Pancreas (tissue), 10 donors: ENCODE measurements at regions not wholly inside any gene's neighbourhood (a gene's known extent, or its start where the extent isn't known, plus 50 kb on each side); places are given as distances from the start of the nearest gene placed in this dataset.

Experiments used
- ATAC-seq, 4 donors: fragments of 200-7000 bp; cut with Tn5 transposase; one replicate each; pipeline versions ENCODE4 v1.8.0 to v1.9.1; 2020; ENCODE audit warnings: mild to moderate bottlenecking in 4 of 4, moderate library complexity in 4 of 4
- DNase-seq, 6 donors: peaks; one replicate each; pipeline ENCODE4 v3.0.0-alpha.2; 2020
- FAIRE-seq: peaks from 2 replicates; lab custom pipeline; 2012; peaks lifted over from hg19 to GRCh38; lab: Jason Lieb, UNC
- H3K27ac ChIP-seq, 4 donors: fragments of 200-600 bp; sonication (generic); 1 replicate in 3 of 4; 2 replicates in 1 of 4; pipeline versions ENCODE4 v1.5.0 to v1.8.0; 2020
- H3K27me3 ChIP-seq, 4 donors: fragments of 200-600 bp; one replicate each; pipeline ENCODE4 v1.8.0; 2021
- H3K36me3 ChIP-seq, 3 donors: fragments of 200-600 bp; sonication (generic) in 1 of 3; one replicate each; pipeline versions ENCODE4 v1.5.0 to v1.8.0; 2020 to 2021
- H3K4me1 ChIP-seq, 3 donors: fragments of 200-600 bp; one replicate each; pipeline ENCODE4 v1.8.0; 2021
- H3K4me3 ChIP-seq, 4 donors: fragments of 200-600 bp; sonication (generic) in 2 of 4; one replicate each; pipeline versions ENCODE4 v1.5.0 to v1.8.0; 2020 to 2021
- H3K9me3 ChIP-seq, 4 donors: fragments of 200-600 bp; one replicate each; pipeline ENCODE4 v1.8.0; 2021
- CTCF ChIP-seq, 4 donors: fragments of 200-600 bp; sonication (generic) in 3 of 4; IDR thresholded peaks; one replicate each; pipeline versions ENCODE4 v1.5.0 to v1.8.0; 2021; ENCODE audit warnings: antibody characterized with exemption in 4 of 4
- WGBS, 2 donors: extraction: QIAGEN DNeasy Blood & Tissue Kit; methylation state at CpG; one replicate each; pipeline ENCODE4 v1.1.7; 2013; 5-methylcytosine and 5-hydroxymethylcytosine counted together
- intact Hi-C, 3 donors: fragments of 100-400 bp; cut with DNase I; formaldehyde crosslinking; loops; one replicate each; pipeline versions ENCODE4 v1.11.1 to v1.14.2; 2022
- donor health status: healthy with polysubstance abuse.
- donor health status: DM: no; HTN: no; CAD: no; lungs with moderate emphysema.
- donor health status: DM: no; HTN: no; CAD: no.
- donor health status: control.
- donor health status: control.
- donor health status: Bipolar disorder and iron deficiency.
- donor health status: DM: yes; HTN: yes; CAD: no.
- donor health status: DM: no; HTN: no; CAD: no.
- donor health status: DM: no; HTN: no; CAD: no.
- donor health status: DM: yes; HTN: yes; CAD: no.

DNA sequence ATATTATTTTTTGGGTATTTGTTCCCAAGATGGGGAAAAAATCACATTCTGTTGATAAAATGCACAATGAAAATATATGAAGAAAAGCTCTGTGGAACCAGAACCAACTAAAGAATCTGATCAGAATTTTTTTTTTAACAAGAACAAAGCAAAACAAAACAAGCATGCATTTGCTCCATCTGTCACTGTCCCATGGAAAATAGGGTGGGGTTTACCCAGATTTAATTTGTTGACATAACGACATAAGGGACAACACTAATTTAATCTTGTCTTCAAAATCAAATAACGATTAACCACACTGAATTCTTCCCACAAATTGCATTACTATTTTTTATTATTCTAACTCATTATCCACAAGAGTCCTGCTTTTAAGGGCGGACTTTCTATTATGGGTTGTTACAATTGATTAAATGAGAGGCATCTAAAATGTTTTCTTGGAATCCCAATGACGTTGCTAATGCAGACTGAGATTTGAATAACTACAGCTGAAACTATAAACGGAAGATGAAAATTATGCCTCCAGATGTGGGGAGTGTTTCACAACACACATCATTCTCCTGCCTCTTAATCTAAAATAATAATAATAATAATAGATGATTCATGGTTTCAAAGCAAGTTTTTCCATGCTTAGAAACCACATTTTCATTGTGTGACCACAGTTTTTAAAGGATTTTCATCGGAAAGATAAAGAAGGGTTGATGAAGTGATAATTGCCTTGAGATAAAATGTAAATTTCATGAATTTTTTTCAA is 307.0 kb upstream of the CPEB2 start:
- no peaks in the 10 kb centered on the region for H3K27me3 ChIP-seq
- ATAC-seq: no peak
- intact Hi-C loops: no loop called here
- TF ChIP-seq CTCF (IDR thresholded peaks at IDR 0.05): no peak
- no peaks in the 10 kb centered on the region for H3K9me3 ChIP-seq
- DNase-seq: no peak
- no peak overlapping the region for H3K4me3 ChIP-seq
- H3K4me1 ChIP-seq: peaks cover 0 to 2% (median 1%) of the 10 kb centered on the region in 3 donors
- no peak for FAIRE-seq
- no peaks in the 10 kb centered on the region for H3K36me3 ChIP-seq
- WGBS, 2 donors: 31 to 41% methylated on average over 6 of the region's 6 CpGs
- no peak overlapping the region for H3K27ac ChIP-seq

GRCh38 chr4:14700083-14700482 is 302.2 kb upstream of the CPEB2 start:
- Histone ChIP-seq H3K27me3 (no peaks in the 10 kb centered on the region), H3K27ac (peak overlapping the region in 2 of 4 donors; percentile 68 to 71), H3K4me3 (no peak overlapping the region), H3K9me3 (no peaks in the 10 kb centered on the region), H3K4me1 (peaks cover 14 to 20% (median 18%) of the 10 kb centered on the region in 3 donors), H3K36me3 (no peaks in the 10 kb centered on the region)
- DNase-seq (no peak), FAIRE-seq (no peak), ATAC-seq (peak in 3 of 4 donors; percentile 40 to 61 (median 57))
- intact Hi-C loops: no loop called here
- TF ChIP-seq CTCF (IDR thresholded peaks at IDR 0.05): no peak

GRCh38 chr4:14700544-14700943 is 301.7 kb upstream of the CPEB2 start:
- 35 to 40% methylated on average over 3 of the region's 3 CpGs for WGBS, 2 donors
- FAIRE-seq (no peak), ATAC-seq (peak; percentile 74 to 88 (median 80)), DNase-seq (peak in 4 of 6 donors; percentile 36 to 73 (median 59))
- intact Hi-C loops: no loop called here
- Histone ChIP-seq H3K4me1 (peaks cover 14 to 20% (median 18%) of the 10 kb centered on the region in 3 donors), H3K27me3 (no peaks in the 10 kb centered on the region), H3K9me3 (no peaks in the 10 kb centered on the region), H3K27ac (peak overlapping the region in 2 of 4 donors; percentile 68 to 71), H3K36me3 (no peaks in the 10 kb centered on the region), H3K4me3 (no peak overlapping the region)
- TF ChIP-seq CTCF (IDR thresholded peaks at IDR 0.05): no peak

- peak overlapping the region in 3 of 4 donors; percentile 13 to 71 (median 68) for H3K27ac ChIP-seq
- no peak for TF ChIP-seq CTCF (IDR thresholded peaks at IDR 0.05)
- 11 to 31% methylated on average over 2 of the region's 2 CpGs for WGBS, 2 donors
Observed at GRCh38 chr4:14701389-14701788, 300.9 kb upstream of the CPEB2 start.

DNA sequence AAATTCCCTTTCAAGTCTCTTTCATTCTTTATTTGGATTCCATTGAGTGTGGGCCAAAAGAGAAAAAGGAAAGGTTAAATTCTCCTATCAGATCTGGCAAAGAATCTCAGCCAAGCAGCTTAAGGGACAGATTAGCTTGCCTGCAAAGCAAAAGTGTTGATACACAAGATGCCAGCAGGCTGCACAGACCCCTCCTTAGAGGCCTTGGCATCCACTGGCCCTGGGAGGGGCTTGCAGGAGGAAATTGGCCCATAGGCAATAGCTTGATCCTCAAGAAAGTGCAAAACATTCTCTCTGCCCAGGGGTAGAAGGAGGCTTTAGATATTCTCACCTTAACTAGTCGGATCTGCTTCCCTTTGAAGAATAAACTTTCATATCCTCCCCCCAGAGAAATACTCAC is 300.4 kb upstream of the CPEB2 start:
- H3K4me3 ChIP-seq: no peak overlapping the region
- H3K4me1 ChIP-seq: peaks cover 14 to 20% (median 18%) of the 10 kb centered on the region in 3 donors
- 20 to 22% methylated on average over 1 of the region's 1 CpG for WGBS, 2 donors
- no peaks in the 10 kb centered on the region for H3K27me3 ChIP-seq
- ATAC-seq (peak; percentile 65 to 86 (median 84)), FAIRE-seq (no peak), DNase-seq (peak; percentile 37 to 77 (median 56))
- intact Hi-C loops: no loop called here
- H3K9me3 ChIP-seq: no peaks in the 10 kb centered on the region
- TF ChIP-seq CTCF (IDR thresholded peaks at IDR 0.05): no peak
- peak overlapping the region in 3 of 4 donors; percentile 13 to 71 (median 68) for H3K27ac ChIP-seq
- H3K36me3 ChIP-seq: no peaks in the 10 kb centered on the region

More at GRCh38 chr4:14701389-14701788, 300.9 kb upstream of the CPEB2 start:
- FAIRE-seq (no peak), ATAC-seq (peak; percentile 15 to 35 (median 29)), DNase-seq (no peak)
- Histone ChIP-seq H3K27me3 (no peaks in the 10 kb centered on the region), H3K36me3 (no peaks in the 10 kb centered on the region), H3K9me3 (no peaks in the 10 kb centered on the region), H3K4me3 (no peak overlapping the region), H3K4me1 (peaks cover 14 to 20% (median 18%) of the 10 kb centered on the region in 3 donors)
- intact Hi-C loops: no loop called here
